Frontal cortex (tissue), 3 donors: ENCODE measurements at regions not wholly inside any gene's neighbourhood (a gene's known extent, or its start where the extent isn't known, plus 50 kb on each side); places are given as distances from the start of the nearest gene placed in this dataset.

Experiments used
- DNase-seq, 2 donors: peaks; one replicate each; pipeline ENCODE4 v3.0.0; 2012; ENCODE audit warnings: low spot score in 2 of 2
- FAIRE-seq: peaks from 2 replicates; lab custom pipeline; 2012; peaks lifted over from hg19 to GRCh38; lab: Jason Lieb, UNC
- donor health status: control.
- donor health status: control.
- donor health status: control.

GRCh38 chr11:134838708-134839107, 426.7 kb upstream of the B3GAT1 start:
- FAIRE-seq (no peak), DNase-seq (no peak)

GRCh38 chr11:134837887-134838232, 425.8 kb upstream of the B3GAT1 start:
- no peak for FAIRE-seq

GRCh38 chr11:134837166-134837886, 425.3 kb upstream of the B3GAT1 start:
- FAIRE-seq (no peak), DNase-seq (no peak)

More at GRCh38 chr11:134837887-134838232, 425.8 kb upstream of the B3GAT1 start:
- DNase-seq, result no peak

GRCh38 chr11:134836561-134836960, 424.5 kb upstream of the B3GAT1 start:
- DNase-seq (no peak), FAIRE-seq (no peak)

GRCh38 chr11:134835561-134835960, 423.5 kb upstream of the B3GAT1 start:
- no peak for DNase-seq
- no peak for FAIRE-seq

- FAIRE-seq (no peak), DNase-seq (no peak)
These were observed 418.3 kb upstream of the B3GAT1 start for GRCh38 chr11:134830312-134830711.

GRCh38 chr11:134823970-134824369, 411.9 kb upstream of the B3GAT1 start:
- FAIRE-seq (no peak), DNase-seq (no peak)

GRCh38 chr11:134822897-134823296, 410.9 kb upstream of the B3GAT1 start:
- FAIRE-seq, result no peak
- no peak for DNase-seq

- DNase-seq (no peak), FAIRE-seq (no peak)
These were observed 409.4 kb upstream of the B3GAT1 start for GRCh38 chr11:134821422-134821821.

GRCh38 chr11:134819041-134819440, 407.0 kb upstream of the B3GAT1 start:
- no peak for FAIRE-seq
- DNase-seq, result no peak

GRCh38 chr11:134818516-134818915, 406.5 kb upstream of the B3GAT1 start:
- FAIRE-seq (no peak), DNase-seq (no peak)

GRCh38 chr11:134815404-134815803, 403.4 kb upstream of the B3GAT1 start:
- FAIRE-seq, result no peak
- no peak for DNase-seq

GRCh38 chr11:134807997-134808396, 396.0 kb upstream of the B3GAT1 start:
- DNase-seq, result no peak

GRCh38 chr11:134802598-134802997, 390.6 kb upstream of the B3GAT1 start:
- FAIRE-seq, result no peak
- no peak for DNase-seq

More at GRCh38 chr11:134807997-134808396, 396.0 kb upstream of the B3GAT1 start:
- no peak for FAIRE-seq

- DNase-seq, result no peak
- FAIRE-seq, result no peak
These were observed 390.1 kb upstream of the B3GAT1 start for GRCh38 chr11:134802116-134802515.

- FAIRE-seq, result no peak
These were observed 389.5 kb upstream of the B3GAT1 start for GRCh38 chr11:134801570-134801969.

GRCh38 chr11:134800826-134801225, 388.8 kb upstream of the B3GAT1 start:
- DNase-seq, result no peak

More at GRCh38 chr11:134801570-134801969, 389.5 kb upstream of the B3GAT1 start:
- no peak for DNase-seq

GRCh38 chr11:134800130-134800529, 388.1 kb upstream of the B3GAT1 start:
- no peak for DNase-seq
- no peak for FAIRE-seq

More at GRCh38 chr11:134800826-134801225, 388.8 kb upstream of the B3GAT1 start:
- FAIRE-seq, result no peak

- FAIRE-seq (no peak), DNase-seq (no peak)
These were observed 387.3 kb upstream of the B3GAT1 start for GRCh38 chr11:134799386-134799785.

GRCh38 chr11:134797411-134798089, 385.5 kb upstream of the B3GAT1 start:
- no peak for FAIRE-seq
- no peak for DNase-seq

- DNase-seq (no peak), FAIRE-seq (no peak)
These were observed 383.0 kb upstream of the B3GAT1 start for GRCh38 chr11:134795017-134795416.
